HG03378 (cell line): ENCODE measurements at regions not wholly inside any gene's neighbourhood (a gene's known extent, or its start where the extent isn't known, plus 50 kb on each side); places are given as distances from the start of the nearest gene placed in this dataset.
"Not testable (repeated sequence)": the region's sequence is repeated elsewhere in the genome, so short reads cannot be mapped to it uniquely, and the experiment has no call there.

ENCODE experiments used
- ATAC-seq: cut with Tn5 transposase; IDR thresholded peaks from one replicate; pipeline ENCODE4 v1.9.1; 2021; ENCODE audit warnings: mild to moderate bottlenecking, moderate library complexity; ENCODE audit not compliant: unreplicated experiment

DNA sequence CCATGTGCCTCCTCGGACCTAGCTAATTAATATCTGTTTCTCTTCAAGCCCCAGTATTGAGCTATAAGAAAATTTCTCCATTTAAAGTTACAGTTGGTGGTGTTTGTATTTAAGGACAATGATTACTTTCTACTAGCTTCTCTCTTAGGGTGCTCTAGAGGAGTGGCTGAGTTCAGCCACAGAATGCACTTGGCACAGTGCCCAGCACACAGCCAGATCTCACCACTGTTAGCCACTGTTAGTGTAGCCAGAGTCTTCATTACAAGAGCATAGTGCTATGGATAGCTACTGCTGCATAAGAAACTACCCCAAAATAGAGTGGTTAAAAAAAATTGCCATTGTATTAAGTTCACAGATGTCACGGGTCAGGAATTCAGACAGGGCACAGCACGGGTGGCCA, 421.3 kb downstream of the BCOR start:
- ATAC-seq = no peak

DNA sequence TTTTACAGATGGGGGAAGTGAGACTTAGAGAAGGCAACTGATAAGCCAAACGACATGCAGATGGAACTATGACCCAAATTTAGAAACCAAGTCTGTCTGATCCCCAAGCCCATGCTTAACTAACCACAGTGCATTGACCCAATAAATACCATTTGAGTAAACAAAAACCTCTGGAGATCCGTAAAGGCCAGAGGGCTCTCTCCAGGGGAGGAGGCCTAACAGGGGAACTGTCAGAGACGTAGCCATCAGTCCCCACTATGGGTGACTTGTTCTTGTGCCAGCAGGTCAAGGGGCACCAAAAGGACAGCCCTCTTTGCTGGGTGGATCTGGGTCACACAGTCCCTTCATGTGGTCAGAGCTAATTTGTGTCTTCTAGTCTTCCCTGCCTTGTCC, 420.2 kb downstream of the BCOR start:
- ATAC-seq = no peak

DNA sequence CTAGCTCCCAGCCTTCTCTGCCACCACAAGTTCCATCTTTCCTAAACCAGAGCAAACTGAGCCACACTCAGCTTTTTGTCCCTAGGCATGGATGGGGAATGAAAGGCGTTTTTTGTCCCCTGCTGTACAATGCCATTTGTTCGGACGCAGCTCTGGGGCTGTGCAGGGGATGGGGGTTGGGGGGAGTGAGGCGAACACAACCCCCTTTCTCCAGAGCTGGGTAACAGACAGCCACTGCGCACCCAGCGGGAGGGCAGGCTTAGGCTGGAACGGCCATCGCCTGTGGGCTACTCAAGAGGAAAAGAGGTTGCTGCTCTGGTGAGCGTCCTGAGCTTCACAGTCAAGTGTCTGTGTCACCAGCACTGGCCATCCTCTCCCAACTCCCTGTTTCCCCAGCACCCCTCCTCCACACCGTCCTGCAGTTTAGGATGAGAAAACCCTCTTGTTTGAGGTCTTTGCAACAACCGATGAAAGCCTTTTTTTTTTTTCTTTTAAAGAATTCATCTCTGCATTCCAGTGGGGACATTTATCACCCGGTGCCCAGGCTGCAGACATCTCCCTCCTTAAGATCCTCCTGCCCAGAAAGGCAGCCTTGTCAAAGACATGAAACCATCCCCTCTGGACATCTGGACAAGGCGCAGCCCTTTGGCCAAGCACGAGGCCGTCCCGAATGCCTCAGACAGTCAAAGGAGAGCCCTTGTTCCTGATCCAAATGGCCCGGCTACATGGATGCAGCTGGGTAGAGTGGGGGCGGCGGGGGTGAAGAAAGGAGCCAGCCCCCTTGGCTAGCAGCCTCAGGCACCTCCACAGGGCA, 419.6 kb downstream of the BCOR start:
- ATAC-seq = no peak

DNA sequence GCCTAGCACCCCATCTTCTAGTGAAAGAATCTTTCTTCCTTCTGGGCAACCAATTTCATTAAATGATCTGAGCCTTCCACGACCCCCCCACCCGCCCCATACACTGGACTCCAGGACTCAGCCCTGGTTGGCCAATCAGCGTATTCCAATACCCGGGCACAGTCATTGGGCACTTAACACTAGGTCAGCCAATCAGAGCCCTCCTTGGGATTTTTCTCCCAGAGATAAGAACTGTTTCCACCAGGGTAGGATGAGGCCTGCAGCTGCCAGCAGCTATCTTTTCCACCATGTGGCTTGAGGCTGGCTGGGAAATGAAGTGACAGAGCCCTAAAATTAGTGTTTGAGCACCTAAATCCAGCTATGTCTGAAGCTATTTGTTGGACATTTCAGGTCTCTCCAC, 418.8 kb downstream of the BCOR start:
- no peak for ATAC-seq

DNA sequence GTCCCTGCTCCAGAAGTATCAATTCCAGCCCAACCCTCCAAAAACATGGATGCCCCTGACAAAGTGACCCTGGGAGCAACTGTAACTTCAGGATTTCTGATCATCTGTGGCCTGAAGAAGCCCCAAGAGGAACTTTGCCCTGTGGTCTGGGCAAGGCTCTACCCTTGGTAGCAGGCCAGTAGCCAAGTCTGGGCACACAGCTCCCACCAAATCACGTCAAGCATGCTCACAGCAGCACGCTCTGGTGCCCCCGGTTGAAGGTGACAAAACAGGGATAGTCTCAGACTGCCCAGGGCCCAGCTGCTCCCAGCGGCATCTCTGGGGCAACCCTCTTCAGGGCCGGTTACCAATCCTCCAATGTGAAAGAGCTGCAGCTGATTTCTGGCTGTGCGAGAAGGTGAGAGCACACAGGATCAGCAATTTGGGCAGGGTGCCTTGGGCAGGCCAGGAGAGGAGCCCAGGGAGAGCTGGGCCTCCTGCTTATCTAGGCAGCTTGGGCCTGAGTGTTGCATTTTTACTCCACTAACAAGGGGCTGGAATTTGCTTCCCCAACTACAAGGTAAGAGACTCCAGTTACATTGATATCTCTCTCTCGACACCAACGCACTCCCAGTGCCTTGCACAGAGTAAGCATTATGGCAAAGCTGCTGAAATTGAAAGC, 418.1 kb downstream of the BCOR start:
- ATAC-seq = no peak

DNA sequence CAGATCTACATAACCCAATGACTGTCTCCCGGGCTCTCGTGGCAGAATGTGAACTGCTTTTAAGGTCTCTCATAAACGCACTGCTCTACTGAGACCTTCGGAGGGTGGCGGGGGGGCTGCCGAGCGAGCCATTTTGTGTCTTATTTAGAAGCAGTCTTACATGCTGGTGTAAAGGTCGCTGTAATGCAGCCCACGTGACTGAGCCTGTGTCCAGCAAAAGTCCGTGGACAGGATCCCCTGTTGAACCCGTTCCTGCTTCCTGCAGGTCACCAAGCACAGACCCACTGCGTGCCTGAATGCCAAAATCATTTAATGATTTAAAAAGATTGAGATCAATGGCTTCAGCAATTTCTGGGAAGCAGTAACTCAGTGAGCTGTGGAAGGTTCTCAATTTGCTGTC, 415.9 kb downstream of the BCOR start:
- no peak for ATAC-seq

DNA sequence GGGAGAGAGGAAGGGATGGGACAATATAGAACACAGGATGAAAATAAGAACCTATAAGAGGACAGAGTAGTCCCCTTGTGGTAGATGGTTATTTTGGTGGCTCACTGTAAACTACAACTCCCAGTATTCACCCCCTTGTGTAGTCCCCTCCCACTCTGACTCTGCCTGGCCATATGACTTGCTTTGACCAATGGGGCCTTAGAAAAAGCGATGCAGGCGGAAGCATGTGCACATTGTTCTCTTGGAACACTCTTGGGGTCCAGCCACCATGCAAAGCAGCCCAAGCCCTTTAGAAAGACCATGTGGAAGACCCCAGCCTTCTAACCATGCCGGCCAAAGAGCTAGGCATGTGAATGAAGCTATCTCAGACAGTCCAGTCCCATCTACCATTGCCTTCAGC, 415.0 kb downstream of the BCOR start:
- ATAC-seq = no peak

DNA sequence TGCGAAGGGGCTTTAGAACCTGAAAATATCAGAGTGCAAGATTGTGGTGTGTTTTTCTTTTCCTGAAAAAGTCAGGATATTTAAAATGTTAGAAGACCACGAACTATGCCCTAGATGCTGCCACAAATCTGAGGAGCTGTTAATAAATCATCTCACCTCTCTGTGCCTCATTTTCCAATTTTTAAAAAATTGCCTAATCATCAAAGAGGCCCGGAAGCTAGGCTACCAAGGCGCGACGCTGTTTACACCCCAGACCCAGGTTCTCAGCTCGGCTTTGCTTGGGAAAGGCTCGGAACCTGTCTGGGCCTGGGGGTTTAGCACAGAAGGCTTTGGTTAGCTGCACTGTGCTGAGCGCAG, 409.6 kb downstream of the BCOR start:
- ATAC-seq = no peak

DNA sequence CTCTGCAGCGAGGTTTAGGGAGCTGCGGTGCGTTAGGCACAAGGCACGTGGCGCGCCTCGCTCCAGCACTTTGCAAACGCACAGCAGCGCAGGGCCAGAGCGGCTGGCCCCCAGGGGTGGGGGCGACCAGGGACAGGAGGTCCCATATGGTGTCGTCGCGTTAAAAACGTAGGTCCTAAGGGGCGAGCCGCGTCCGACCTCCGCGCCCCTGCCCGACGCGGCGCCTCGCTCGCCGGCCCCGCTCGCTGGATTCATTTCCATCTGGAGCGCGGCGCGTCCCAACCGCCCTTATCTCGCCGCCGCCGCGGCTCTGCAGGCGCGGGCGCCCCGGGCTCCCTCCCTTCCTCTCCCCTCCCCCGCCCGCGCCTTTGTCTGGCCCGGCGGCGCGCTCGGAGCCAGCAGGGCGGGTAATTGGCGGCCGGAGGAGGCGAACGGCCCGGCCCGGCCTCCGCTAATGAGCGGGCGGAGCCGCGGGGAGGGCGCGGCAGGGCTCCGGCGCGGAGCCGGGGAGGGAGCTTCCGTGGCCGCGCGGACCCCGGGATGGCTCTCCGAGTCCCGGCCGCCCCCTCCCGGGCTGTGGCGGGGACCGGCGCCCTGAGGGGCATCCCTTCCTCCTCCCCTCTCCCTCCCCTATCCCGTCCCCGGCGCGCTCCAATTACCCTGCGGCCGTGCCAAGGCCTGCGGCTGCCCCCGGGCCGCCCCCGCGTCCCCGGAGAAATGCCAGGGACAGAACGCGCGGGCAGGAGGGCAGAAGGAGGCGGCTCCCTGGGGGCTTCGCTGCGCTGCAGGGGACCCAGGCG, 409.0 kb downstream of the BCOR start:
- ATAC-seq = no peak

DNA sequence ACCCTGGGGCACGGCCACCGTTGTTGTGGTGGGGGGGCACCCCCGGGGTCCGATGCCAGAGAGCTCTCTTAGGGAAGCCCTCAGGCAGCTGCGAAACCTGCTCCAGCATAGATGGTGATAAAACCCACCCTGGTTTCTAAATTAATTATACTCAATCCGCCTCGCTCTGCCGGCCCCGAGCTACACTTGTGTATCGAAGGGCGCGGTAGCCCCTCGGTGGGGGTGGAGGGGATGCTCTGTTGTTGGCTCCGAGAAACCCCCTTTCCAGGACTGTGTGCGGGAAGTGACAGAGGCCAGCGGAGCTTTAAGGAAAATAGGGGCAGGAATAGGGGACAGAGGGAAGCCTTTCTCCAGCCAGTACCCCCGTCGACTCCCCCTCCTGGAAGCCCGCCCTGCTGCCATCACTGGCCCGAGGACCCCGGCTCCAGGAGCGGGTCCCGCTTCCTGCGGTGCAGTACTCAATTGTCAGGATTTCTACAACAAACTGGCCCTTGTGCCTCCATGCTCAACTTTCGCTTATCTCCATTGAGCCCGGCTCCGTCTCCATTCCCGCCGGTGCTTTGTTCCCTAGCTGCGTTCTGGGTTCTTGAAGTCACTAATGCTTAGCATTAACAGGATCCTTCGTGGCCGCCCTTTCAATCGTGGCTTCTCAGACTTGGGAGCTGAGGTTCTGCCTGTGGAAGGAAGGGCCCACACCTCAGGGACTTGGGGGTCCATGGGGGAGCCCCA, 408.2 kb downstream of the BCOR start:
- no peak for ATAC-seq

DNA sequence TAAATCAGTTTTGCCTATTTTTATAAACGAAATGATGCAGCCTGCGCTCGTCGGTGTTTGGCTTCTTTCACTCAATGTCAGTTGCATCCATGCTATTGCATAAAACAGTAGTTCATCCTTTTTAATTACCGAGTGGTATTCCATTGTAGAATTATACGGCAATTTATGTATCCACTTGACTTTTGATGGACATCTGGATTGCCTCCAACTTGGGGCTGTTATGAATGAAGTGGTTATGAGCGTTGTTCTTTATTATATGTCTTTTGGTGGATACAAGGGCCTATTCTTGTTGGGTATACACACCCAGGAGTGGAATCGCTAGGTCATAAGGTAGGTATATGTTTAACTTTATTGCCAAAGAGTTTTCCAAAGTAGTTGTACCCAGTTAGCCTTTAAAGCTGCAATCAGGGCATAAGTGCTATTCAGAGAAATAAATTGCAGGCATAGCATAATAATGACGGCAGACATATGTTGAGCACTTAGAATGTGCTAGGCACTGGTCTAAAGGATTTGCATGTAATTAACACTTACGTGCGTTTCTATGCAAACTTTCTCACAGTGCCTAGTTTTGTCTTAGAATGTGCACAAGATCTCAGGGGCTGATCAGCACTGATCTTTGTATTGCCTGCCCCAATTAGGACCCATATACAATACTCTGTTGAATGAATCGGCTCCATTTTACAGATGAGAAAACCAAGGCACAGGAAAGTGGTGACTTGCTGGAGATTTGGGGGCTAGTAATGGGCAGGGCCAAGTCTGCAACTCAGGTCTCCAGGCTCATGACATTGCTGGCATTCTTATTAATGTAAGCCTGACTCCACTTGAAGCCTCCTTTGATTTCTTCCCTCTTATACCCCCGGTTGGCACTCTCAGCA, 407.0 kb downstream of the BCOR start:
- no peak for ATAC-seq

DNA sequence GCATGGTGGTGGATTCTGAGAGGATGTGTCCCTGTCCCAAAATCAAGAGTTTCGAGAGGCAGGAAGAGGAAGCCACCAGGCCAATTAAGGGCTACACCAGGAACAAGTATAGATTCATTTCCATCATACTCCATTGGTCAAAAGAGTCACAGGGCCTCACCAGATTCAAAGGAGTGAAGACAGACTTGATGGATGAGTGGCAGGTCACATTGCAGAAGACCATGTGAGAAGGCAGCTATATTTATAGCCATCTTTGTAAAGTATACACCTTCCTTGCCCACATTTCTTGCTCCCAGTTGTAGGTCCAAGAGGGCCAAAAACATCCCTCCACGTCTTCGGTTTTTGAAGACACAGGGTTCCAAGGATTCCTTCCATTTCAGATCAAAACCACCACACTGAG, 406.0 kb downstream of the BCOR start:
- ATAC-seq = no peak

DNA sequence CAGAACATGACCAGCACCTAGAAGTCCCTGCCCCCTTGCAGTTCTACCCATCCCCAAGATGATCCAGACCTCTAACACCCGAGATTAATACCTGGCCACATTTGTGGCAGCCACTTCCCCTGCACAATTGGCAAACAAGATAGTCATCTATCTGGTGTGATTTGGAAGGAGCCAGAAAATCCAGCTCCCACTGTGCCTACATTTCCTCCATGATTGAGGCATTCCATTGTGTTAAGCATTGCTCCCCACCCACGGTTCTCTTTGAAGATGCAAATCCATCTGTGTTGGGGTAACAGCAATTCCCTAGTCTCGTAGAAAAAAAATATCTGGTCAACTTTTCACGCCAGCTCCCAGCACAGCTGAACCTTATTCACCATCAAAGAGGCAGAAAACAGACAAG, 405.0 kb downstream of the BCOR start:
- no peak for ATAC-seq

DNA sequence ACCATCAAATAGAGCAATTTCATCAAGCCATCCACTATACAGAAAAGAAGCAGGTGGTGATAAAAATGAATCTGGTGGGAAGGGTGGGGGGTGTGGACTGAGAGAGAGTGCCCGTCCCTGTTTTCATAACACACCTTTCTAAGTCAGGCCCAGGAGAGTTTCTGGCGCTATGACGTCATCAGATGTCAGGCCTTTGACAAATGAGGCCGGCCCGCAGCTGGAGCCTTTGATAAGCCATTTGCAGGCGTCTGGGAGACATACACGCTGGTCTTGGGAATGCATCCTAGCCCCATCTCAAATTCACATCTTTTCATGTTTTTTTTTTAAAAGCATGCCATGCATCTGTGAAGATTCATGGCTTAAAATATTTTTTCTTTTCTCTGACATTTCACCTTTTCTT, 404.5 kb downstream of the BCOR start:
- ATAC-seq = no peak

DNA sequence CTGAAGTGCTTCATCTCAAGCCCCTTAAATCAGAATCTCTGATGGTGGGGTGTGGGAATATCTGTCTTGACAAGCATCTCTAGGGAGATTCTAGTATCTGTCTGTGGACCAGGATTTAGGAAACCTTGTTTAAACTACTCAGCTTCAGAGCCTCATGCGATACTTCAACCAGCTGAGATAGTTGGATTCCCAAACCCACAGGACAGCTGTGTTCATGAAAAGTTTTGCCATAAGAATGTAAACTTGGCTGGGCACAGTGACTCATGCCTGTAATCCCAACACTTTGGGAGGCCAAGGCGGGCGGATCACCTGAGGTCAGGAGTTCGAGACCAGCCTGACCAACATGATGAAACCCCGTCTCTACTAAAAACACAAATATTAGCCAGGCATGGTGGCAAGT, 395.1 kb downstream of the BCOR start:
- ATAC-seq = not testable (repeated sequence)

DNA sequence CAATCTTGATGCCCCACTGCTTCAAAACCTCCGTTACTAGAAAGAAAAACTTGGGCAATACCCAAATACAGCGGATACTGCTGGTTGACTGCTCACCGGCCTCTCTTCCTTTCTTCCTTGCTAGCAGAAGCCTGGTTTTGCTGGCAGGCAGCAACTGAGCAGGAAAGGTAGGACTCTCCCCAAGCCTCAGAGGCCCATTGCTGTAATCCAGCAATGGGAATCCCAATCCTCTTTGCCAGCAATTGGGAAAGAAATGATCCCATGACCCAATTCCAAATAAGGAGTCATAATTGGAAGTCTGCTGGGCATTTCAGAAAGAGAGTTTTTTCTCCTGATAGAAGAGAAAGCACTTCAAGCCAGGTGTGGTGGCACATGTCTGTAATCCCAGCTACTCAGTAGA, 394.5 kb downstream of the BCOR start:
- no peak for ATAC-seq

DNA sequence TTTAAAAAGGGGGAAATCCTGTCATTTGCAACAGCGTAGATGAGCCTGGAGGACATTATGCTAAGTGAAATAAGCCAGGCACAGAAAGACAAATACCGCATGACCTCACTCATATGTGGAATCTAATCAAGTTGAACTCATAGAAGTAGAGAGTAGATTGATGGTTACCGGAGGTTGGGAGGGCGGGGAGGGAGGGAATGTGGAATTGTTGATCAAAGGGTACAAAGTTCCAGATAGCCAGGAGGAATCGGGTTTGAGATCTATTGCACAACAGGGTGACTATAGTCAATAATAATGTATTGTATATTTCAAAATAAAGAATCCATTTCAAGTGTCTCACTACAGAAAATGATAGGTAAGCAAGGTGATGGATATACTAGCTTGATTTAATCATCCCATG, 393.2 kb downstream of the BCOR start:
- ATAC-seq = no peak

DNA sequence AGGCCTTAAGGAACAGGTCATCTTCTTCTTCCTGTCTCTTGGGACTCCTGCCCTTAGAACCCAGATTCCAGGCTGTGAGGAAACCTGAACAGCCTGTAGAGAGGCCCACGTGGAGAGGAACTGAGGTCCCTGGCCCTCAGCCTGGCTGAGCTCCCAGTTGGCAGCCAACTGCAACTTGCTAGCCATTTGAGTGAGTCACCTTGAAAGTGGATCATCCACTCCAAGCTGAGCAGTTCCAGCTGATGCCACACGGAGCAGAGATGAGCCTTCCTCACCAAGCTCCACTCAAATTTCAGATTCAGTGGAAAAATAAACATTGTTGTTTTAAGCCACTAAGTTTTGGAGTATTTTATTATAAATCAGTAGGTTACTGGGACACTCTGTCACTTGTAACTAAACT, 392.5 kb downstream of the BCOR start:
- no peak for ATAC-seq

DNA sequence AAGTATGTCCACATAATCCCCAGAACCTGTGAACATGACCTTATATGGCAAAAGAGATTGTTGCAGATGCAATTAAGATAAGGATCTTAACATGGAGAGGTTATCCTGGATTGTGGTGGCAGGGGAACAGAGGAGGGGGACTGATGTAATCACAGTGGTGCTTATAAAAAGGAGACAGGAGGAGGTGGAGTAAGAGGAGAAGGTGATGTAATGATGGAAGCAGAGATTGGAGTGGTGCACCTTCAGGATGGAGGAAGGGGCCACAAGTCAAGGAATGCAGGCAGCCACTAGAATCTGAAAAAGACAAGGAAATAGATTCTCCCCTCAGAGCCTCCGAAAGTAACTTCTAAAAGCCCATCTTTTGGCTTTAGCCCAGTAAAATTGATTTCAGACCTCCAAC, 388.4 kb downstream of the BCOR start:
- ATAC-seq = no peak

DNA sequence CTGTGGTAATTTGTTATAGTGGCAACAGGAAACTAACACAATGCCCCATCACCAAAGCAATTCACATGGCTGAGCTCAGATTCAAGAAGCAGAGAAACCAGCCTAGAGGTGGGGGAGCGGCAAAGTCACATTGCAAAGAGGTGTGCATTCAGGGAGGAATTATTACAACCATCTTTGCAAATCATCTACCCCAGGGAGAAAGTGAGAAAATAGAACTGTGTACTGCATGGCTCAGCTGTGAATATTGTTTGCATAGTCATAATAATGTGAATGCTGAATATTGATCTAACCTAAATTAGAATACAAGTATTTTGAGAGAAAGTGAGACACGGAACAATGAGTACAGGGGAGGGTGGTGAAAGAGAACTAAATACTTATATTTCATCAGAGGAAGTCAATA, 387.9 kb downstream of the BCOR start:
- no peak for ATAC-seq
